GM18520 (cell line): ENCODE measurements at regions not wholly inside any gene's neighbourhood (a gene's known extent, or its start where the extent isn't known, plus 50 kb on each side); places are given as distances from the start of the nearest gene placed in this dataset.

Source experiments
- ATAC-seq: cut with Tn5 transposase; IDR thresholded peaks from one replicate; pipeline ENCODE4 v1.9.1; 2021; ENCODE audit not compliant: unreplicated experiment

DNA sequence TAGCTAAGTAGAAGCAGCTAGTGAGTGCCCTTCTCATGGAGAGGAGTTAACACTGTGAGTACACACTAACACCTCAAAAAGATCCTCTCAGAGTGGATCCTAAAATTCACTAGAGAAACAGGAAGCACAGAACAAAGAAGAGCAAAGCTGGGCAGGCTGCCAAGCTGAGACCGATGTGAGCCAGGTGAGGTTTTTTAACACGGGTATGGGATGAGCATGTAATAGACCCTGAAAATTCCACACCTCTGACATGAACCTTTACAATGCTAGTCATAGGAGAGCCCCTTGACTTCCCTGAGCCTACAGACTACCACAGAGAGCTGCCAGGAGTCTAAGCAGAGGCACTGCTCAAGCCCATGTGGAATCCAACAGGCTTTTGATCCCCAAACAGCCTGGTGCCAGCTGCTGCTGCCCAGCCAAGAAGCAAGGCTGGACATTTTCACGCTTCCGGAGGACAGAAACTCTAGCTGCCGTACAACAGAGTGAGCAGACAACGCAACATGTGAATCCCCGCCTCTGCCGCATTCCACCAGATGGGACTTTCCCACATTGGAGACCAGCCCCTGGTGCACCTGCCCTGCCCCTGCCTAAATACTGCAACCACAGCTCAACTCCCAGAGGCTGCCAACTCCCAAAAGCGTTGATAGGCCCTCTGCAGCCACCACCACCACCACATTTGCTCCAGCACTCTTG, 280.8 kb downstream of the CDH10 start:
- no peak for ATAC-seq

DNA sequence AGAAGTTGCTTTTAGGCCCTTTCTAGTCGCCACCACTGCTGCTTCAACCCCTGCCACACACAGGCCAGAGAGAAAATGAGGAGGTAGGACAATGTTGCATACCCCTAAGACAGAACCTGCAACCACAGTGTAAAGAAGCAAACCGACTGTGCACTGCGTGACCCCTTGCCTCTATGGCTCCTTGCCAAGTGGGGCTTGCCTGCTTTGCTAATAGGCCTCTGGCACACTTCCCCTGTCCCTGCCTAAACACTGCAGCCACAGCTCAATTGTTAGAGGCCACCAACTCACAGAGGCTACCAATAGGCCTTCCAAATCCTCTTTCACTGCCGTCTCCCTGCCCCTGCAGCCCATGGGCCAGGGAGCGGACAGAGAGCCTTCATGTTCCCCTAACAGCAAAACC, 280.1 kb downstream of the CDH10 start:
- no peak for ATAC-seq

DNA sequence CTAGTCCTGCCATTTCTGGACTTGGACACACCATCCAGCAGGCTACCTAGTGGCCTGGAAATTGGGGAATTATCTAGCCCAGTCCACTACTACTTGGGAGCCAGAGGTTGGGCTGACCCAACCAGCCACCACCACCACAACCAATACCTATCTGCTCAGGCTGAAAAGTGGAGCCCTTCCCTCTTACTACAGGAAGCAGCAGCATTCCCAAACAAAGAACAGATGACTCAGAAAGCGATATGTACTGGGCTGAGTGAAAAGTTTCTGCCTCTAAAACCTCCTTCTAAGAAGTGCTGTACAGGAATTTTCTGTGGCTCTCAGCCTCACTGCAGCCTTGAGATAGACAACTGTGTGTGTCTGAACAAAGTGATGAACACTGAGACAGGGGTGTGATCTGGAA, 279.4 kb downstream of the CDH10 start:
- no peak for ATAC-seq

DNA sequence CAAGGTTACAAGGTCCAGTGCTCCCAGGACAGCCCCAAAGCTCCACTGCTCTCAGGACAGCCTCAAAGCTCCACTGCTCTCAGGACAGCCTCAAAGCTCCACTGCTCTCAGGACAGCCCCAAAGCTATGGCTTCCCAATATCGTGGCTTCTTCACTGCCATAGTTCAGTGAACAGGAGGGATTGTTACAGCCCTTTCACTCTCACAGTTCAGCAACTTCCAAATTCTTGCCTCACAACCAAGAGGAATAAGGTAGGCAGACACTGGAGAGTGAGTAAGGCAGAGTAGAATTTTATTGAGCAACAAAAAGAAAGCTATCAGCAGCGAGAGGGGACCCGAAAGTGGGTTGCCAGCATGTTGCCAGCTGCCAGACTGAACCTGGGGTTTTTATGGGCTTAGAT, 277.6 kb downstream of the CDH10 start:
- no peak for ATAC-seq

DNA sequence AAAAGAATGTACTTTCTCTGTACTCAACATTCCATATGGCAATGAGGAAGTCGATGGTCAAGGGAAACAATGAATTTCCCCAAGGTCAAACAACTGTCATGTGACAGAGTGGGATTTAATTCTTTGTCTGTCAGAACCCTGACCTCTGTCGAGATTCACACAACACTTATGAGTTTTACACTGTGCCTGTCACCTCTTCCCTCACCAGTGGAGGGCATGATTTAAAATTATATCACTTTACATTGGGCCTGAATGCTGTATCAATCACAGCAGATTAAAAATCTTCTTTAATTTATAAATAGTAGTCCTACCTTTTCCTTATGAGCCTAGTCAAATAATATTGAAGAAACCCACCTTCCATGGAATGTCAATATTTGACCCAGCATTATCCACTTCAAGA, 276.7 kb downstream of the CDH10 start:
- ATAC-seq: no peak

DNA sequence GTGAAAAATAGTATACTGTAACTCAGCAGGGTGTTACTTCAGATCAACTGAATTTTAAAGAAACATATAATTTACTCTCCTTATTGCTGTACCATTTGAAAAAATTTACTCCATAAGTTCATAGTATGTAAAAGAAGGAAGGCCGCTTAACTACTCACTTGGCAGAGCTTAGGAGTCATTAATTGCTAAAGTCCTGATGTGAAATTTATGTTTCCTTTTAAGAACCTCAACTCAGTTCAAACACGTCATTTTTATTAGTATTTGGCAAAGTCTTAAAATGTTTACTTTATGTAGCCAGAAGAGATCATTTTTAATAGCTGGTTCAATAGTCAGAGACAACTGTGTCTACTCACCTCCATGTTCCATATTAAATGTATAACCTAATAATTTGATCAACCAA, 268.6 kb downstream of the CDH10 start:
- ATAC-seq: no peak

DNA sequence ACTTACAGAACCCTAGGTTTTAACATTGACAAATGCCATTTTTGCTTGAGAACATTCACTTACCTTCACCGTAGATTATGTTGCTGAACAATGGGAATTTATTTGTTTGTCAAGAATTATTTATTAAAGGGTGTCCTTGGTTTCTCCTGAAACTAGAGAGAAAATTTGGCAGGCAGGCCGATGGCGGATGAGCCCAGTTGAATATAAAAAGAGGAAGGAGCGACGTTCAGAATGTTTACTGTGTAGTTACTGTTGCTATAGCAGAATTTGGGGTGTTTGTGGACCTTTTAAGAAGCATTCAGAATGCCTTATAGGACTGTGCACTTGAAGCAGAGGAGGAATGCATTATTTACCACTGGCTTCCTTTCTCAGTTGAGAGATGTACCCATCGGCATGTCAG, 268.2 kb downstream of the CDH10 start:
- ATAC-seq: no peak

DNA sequence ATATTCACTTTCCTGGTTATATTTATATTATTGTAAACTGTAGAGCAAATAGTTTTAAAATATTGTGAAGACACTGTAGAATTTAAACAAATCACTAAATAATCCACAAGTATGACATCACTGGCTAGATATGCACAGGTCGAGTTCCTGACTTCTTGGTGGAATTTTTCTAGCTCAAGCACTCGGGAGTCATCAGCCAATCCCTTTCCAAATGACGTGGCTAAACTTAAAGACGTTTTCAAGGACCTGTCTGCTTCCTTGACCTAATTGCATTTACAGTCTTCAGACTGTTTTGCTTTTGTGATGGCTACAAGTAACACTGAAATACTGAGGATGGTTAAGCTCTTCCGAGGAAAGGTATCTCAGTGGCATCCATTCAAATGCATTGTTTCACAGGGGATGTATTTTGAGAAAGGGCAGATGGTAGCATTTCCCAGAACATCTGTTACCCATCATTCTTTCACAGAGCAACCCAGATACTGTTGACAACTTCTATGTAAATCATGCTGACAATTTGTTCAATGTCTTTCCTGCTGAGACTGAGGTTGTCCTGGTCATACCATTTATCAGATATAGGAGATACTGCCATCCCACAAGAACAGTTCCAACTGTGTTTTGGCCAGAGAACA, 262.8 kb downstream of the CDH10 start:
- no peak for ATAC-seq

DNA sequence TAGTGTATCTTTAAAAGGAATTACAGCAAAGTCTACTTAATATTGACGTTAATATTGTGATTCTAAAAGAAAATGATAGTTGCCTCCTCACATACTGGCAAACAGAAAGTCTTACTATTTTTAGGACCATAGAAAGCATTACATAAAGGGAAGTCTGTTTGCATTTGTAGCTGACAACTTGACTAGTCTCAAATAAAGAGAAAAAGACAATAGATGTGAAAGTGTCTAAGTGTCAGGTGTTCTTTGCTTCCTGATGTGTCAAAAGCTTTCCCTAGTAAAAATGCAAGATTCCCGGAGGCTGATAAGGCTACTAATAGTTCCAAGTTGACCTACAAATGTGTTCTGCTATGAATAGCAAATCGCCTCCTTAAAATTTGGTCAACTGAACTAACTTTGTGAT, 259.7 kb downstream of the CDH10 start:
- no peak for ATAC-seq

DNA sequence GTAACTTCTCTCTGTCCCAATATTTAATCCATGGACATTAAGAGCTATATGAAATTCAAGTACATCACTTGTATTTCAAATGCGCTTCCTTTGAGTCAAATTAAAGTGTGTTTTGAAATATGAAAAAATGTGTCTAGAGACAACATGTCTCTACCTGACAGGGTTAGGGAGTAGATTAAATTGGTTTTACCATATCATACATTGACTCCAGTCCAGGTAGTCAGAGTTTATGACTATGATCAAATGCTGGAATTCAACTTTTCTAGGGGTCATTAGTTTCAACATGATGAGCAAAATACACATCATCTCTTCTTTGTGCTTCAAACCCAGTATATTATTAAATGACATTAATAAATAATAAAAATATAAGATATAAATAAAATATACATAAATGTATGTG, 259.2 kb downstream of the CDH10 start:
- ATAC-seq: no peak

DNA sequence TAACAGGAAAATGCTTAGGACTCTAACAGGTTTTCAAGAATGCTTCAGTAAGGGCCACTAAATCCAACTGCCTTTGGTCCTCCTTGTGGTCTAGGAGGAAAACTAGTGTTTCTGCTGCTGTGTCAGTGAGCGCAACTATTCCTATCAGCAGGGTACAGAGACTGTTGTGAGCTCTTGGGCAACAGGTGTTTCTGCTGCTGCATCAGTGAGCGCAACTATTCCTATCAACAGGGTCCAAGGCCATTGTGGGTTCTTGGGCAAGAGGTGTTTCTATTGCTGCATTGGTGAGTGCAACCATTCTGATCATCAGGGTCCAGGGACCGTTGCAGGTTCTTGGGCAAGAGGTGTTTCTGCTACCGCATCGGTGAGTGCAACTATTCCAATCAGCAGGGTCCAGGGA, 256.3 kb downstream of the CDH10 start:
- no peak for ATAC-seq

DNA sequence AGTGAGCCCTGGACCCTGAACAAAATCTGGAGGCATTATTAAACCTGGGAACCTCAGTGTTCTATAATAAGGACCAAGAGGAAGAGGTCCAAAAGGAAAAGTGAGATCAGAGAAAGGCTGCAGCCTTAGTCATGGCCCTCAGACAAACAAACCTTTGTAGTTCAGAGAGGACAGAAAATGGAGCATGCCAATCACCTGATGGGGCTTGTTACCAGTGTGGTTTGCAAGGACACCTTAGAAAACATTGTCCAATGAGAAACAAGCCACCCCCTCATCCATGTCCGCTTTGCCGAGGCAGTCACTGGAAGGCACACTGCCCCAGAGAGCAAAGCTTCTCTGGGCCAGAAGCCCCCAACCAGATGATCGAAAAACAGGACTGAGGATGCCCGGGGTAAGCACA, 254.8 kb downstream of the CDH10 start:
- no peak for ATAC-seq

DNA sequence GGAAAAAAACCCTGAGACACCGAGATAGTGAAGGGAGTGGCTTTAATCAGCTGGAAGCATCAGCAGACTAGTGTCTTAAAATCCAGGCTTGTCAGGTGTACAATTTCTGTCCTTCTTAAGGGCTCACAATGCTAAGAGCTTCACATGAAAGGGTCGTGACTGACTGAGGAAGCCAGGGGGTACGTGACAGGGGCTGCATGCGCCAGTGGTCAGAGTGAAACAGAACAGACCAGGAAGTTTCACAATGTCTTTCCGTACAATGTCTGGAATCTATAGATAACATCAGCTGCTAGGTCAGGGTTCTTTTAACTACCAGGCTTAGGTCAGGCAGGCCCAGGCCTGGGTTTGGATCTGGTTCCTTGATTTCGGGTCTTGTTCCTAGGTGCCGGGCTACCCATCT, 253.0 kb downstream of the CDH10 start:
- no peak for ATAC-seq

DNA sequence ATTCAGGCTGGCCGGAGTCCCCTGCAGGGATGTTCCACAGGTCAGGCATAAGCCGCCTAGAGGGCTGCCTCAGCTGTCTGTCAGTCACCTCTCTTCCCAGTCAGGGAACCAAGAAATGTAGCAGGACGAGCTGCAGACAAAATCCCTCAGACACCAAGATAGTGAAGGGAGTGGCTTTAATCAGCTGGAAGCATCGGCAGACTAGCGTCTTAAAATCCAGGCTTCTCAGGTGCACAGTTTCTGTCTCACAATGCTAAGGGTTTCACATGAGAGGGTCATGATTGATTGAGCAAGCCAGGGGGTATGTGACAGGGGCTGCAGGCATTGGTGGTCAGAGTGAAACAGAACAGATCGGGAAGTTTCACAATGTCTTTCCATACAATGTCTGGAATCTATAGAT, 247.2 kb downstream of the CDH10 start:
- ATAC-seq: no peak

DNA sequence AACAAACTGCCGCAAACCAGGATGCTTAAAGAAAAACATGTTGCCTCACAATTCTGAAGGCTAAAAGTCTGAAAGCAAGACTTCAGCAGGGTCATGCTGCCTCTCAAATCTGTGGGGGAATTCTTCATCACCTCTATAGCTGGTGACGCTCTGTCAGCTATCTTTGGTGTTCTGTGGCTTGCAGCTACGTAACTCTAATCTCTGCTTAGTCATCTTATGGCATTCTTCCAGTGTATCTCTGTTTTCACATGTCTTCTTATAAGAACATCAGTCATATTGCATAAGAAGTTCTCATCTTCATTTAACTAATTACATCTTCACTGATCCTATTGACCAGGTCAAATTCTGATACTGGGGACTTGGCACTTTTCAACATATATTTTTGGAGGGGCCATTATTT, 243.0 kb downstream of the CDH10 start:
- no peak for ATAC-seq

DNA sequence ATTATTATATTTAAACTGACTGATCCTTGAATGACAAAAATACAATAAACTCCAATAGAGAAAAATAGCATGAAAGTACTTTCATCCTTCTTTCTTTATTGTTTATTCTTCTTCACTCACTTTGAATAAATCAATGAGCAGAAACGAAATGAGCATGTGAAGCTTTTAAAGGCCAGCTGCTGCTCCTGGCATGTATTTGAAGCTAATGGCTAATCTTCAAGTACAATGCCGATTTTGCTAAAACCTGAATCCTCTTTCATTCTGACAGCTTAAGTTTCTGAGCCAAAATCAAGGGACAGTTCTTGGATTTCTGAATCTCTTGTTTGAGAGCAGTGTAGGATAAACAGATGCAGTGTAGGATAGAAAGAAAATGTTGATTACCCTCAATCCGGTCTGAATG, 237.3 kb downstream of the CDH10 start:
- no peak for ATAC-seq

DNA sequence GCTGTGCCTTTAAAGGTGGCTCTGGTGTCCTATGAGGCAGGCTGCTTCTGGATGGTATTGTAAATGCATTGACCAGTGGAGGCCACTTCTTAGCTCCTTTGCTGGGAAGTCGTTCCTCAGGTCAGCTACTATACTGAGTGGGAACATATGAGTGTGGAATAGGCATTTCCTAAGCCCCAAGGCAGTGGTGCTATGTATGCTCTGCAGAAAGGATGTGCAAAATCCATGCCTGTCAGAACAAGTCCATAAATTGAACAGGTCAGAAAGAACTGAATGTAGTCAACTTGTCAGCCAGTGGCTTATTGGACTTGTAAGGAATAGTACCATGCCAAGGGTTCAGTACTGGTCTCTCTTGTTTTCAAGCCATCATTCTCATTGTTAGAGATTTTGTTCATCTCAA, 216.4 kb downstream of the CDH10 start:
- ATAC-seq: no peak

DNA sequence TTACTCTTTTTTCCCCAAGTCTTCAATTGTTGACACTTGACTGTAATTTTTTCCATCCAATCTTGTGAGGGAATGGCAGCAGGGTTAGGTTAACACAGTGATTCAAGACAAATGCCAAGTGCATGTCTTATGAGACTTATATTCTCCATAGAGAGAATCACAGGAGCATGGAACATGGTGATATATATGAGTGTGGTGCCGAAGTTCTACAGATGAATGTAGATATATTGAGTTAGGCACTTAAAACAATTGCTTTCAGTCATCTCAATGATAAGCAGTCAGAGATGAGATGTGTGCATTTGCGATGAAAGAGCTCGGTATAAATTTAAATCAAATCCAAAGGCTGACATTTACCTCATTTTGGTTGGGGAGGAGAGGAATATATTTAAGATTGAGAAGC, 211.2 kb downstream of the CDH10 start:
- ATAC-seq: no peak
